HepG2 (cell line): ENCODE measurements at regions not wholly inside any gene's neighbourhood (a gene's known extent, or its start where the extent isn't known, plus 50 kb on each side); places are given as distances from the start of the nearest gene placed in this dataset.

Source experiments
- ATAC-seq: fragments of 200-7000 bp; cut with Tn5 transposase; 3 replicates; pipeline ENCODE4 v1.9.1; 2020; ENCODE audit warnings: mild to moderate bottlenecking, moderate library complexity
- BruUV-seq: library from RNA; stranded (reverse); fragments of 400-500 nt; replicated peaks from 2 replicates; lab custom pipeline; 2021; lab: Mats Ljungman, UMichigan
- CTCF ChIA-PET: fragments of 300-600 bp; formaldehyde crosslinking; extraction: SDS; loops from one replicate; lab custom pipeline; 2021; ENCODE audit warnings: low total read pairs, inconsistent platforms, low intra/inter-chr PET ratio; lab: Yijun Ruan, JAX
- POLR2A ChIA-PET: fragments of 350-600 bp; sonication (Branson Sonifier 250); formaldehyde crosslinking; loops from one replicate; lab custom pipeline; 2020; ENCODE audit warnings: antibody characterized with exemption, inconsistent platforms; lab: Yijun Ruan, JAX
- DNase-seq: peaks from one replicate; pipeline ENCODE4 v3.0.0-alpha.2; 2015; ENCODE audit warnings: low spot score
- FAIRE-seq: peaks from 3 replicates; lab custom pipeline; 2011; peaks lifted over from hg19 to GRCh38; lab: Jason Lieb, UNC
- H2AFZ ChIP-seq: one replicate; pipeline ENCODE4 v1.6.1; 2011; ENCODE audit warnings: low read length, inconsistent platforms
- H3K27ac ChIP-seq: fragments of 300-600 bp; 3 replicates; pipeline ENCODE4 v1.8.0; 2011; ENCODE audit warnings: mixed run types, mild to moderate bottlenecking, mixed read lengths, low read length, inconsistent platforms; ENCODE audit not compliant: insufficient read depth; ENCODE audit errors: extremely low read length
- H3K27me3 ChIP-seq, 2 experiments: fragments of 200-600 bp in 1 of 2; 2 replicates in 1 of 2; 3 replicates in 1 of 2; pipeline versions ENCODE4 v1.6.0 to v1.8.0; 2011; ENCODE audit warnings: low read length in 2 of 2, mild to moderate bottlenecking in 2 of 2, moderate library complexity in 2 of 2, inconsistent platforms in 1 of 2; ENCODE audit not compliant: insufficient read depth in 2 of 2, control insufficient read depth in 1 of 2
- H3K36me3 ChIP-seq, 2 experiments: fragments of 200-600 bp in 1 of 2; replicated peaks in 1 of 2; 2 replicates in 1 of 2; 3 replicates in 1 of 2; pipeline versions ENCODE4 v1.5.1 to v1.8.0; 2011; ENCODE audit warnings: low read length in 2 of 2, inconsistent platforms in 1 of 2; ENCODE audit not compliant: insufficient read depth in 2 of 2, control insufficient read depth in 1 of 2
- H3K4me1 ChIP-seq: 2 replicates; pipeline ENCODE4 v1.5.1; 2012; ENCODE audit warnings: low read length, inconsistent platforms; ENCODE audit not compliant: insufficient read depth
- H3K4me2 ChIP-seq: 2 replicates; pipeline ENCODE4 v1.6.0; 2011; ENCODE audit warnings: low read depth, low read length, inconsistent platforms
- H3K4me3 ChIP-seq, 3 experiments: fragments of 200-600 bp in 1 of 3; sonication (generic), shearing (Covaris generic) in 1 of 3; replicated peaks in 1 of 3; 2 replicates each; pipeline ENCODE4 v1.5.1; 2011 to 2016; ENCODE audit warnings: low read length in 3 of 3, inconsistent platforms in 2 of 3, low read depth in 2 of 3, mild to moderate bottlenecking in 2 of 3, control low read depth in 1 of 3, mixed read lengths in 1 of 3; ENCODE audit not compliant: insufficient read depth in 1 of 3
- H3K79me2 ChIP-seq: one replicate; pipeline ENCODE4 v1.6.1; 2011; ENCODE audit warnings: low read length, inconsistent platforms; ENCODE audit not compliant: insufficient read depth
- H3K9ac ChIP-seq: 2 replicates; pipeline ENCODE4 v1.6.0; 2011; ENCODE audit warnings: mild to moderate bottlenecking, low read depth, low read length, inconsistent platforms; ENCODE audit not compliant: insufficient read depth
- H3K9me3 ChIP-seq: 2 replicates; pipeline ENCODE4 v1.5.1; 2012; ENCODE audit warnings: mild to moderate bottlenecking, low read length
- H4K20me1 ChIP-seq: 2 replicates; pipeline ENCODE4 v1.6.0; 2011; ENCODE audit warnings: inconsistent platforms, mild to moderate bottlenecking, low read length, moderate library complexity; ENCODE audit not compliant: insufficient read depth
- ETV5 ChIP-seq: IDR thresholded peaks from 2 replicates; pipeline ENCODE4 v1.6.1; 2018; ENCODE audit warnings: missing biosample characterization, missing genetic modification reagents, inconsistent platforms, borderline replicate concordance
- JUNB ChIP-seq: sonication (generic); formaldehyde crosslinking; IDR thresholded peaks from 2 replicates; pipeline ENCODE4 v1.8.0; 2022; ENCODE audit warnings: missing genetic modification reagents, mild to moderate bottlenecking, borderline replicate concordance
- JUND ChIP-seq: sonication (generic); formaldehyde crosslinking; IDR thresholded peaks from 2 replicates; pipeline ENCODE4 v1.8.0; 2022; ENCODE audit warnings: mild to moderate bottlenecking, missing genetic modification reagents
- KDM4B ChIP-seq: sonication (generic); formaldehyde crosslinking; IDR thresholded peaks from 2 replicates; pipeline ENCODE4 v1.4.0; 2020; ENCODE audit warnings: missing genetic modification reagents
- PHF8 ChIP-seq: sonication (generic); formaldehyde crosslinking; IDR thresholded peaks from 2 replicates; pipeline ENCODE4 v1.5.0; 2020; ENCODE audit warnings: missing genetic modification reagents
- RNF2 ChIP-seq: fragments of 450-650 bp; conservative IDR thresholded peaks from 2 replicates; pipeline ENCODE4 v1.6.1; 2016; ENCODE audit warnings: low read depth
- TOPORS ChIP-seq: sonication (generic); formaldehyde crosslinking; IDR thresholded peaks from 2 replicates; pipeline ENCODE4 v1.8.0; 2023; ENCODE audit warnings: mild to moderate bottlenecking, missing genetic modification reagents
- ZNF24 ChIP-seq: fragments of 450-650 bp; IDR thresholded peaks from 2 replicates; pipeline ENCODE4 v1.6.1; 2017; ENCODE audit warnings: antibody characterized with exemption, mild to moderate bottlenecking
- ZNF672 ChIP-seq: sonication (generic); formaldehyde crosslinking; IDR thresholded peaks from 2 replicates; pipeline ENCODE4 v1.8.1; 2022; ENCODE audit warnings: missing genetic modification reagents
- ZNF7 ChIP-seq: IDR thresholded peaks from 2 replicates; pipeline ENCODE4 v1.6.1; 2016; ENCODE audit warnings: missing biosample characterization, missing genetic modification reagents
- ZNF746 ChIP-seq: sonication (generic); formaldehyde crosslinking; IDR thresholded peaks from 2 replicates; pipeline ENCODE4 v1.8.0; 2022; ENCODE audit warnings: mild to moderate bottlenecking, missing genetic modification reagents
- ZNF747 ChIP-seq: sonication (generic); formaldehyde crosslinking; IDR thresholded peaks from 2 replicates; pipeline ENCODE4 v1.8.1; 2023; ENCODE audit warnings: missing genetic modification reagents, mild to moderate bottlenecking, borderline replicate concordance
- WGBS: methylation state at CpG from one replicate; pipeline ENCODE4 v1.1.6; 2017; ENCODE audit warnings: low lambda C conversion rate; 5-methylcytosine and 5-hydroxymethylcytosine counted together
- in situ Hi-C: cut with HindIII; loops from 2 replicates; pipeline ENCODE4 v1.10.0; 2017; ENCODE audit warnings: low pct_unique_long_range_greater_than_20kb; ENCODE audit not compliant: extremely low pct_ligation_motif_present
- intact Hi-C: fragments of 100-400 bp; cut with micrococcal nuclease; formaldehyde crosslinking; loops from one replicate; pipeline ENCODE4 v1.10.0; 2022; ENCODE audit not compliant: unreplicated experiment
- TF ChIP-seq, protein P1 (sequence below): IDR thresholded peaks from 2 replicates; pipeline ENCODE4 v1.6.1; 2016; ENCODE audit warnings: missing genetic modification reagents, missing compliant biosample characterization
- TF ChIP-seq, protein P2 (sequence below): sonication (generic); formaldehyde crosslinking; conservative IDR thresholded peaks from 2 replicates; pipeline ENCODE4 v1.4.0; 2020; ENCODE audit warnings: missing genetic modification reagents

DNA sequence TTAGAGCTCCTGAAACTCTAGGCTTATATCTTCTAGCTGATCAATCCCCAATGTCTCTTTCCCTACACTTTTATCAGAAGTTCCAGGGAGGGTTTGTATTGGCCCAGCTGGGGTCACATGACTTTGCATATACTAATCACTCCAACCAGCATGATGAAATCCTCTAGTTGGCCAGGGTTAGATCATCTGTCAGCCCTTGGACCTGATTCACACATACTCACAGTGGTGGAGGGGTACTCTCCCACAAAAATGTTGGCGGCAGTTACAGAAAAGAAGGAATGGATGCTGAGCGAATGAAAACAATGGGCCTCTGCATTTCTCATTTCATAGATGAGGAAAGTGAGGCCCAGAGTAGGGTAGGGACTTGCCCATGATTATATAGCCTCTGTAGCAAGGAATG is 151.1 kb downstream of the PJA1 start:
- no CpG with 5 or more reads among the region's 2 CpGs for whole genome bisulfite sequencing
- Histone ChIP-seq H3K4me1 (no peaks in the 10 kb centered on the region), H3K27ac (no peak overlapping the region), H2AFZ (no peak overlapping the region), H3K4me3 (no peak overlapping the region), H3K36me3 (no peaks in the 10 kb centered on the region), H3K9me3 (no peaks in the 10 kb centered on the region), H3K9ac (no peak overlapping the region), H3K79me2 (no peaks in the 10 kb centered on the region), H3K27me3 (no peaks in the 10 kb centered on the region), H4K20me1 (no peaks in the 10 kb centered on the region), H3K4me2 (no peak overlapping the region)
- FAIRE-seq (no peak), ATAC-seq (no peak), DNase-seq (no peak)
- intact Hi-C loops (no loop called here), in situ Hi-C loops (no loop called here)
- TF ChIP-seq ETV5: no peak
- no peak for TF ChIP-seq ZNF672 (CRISPR knock-in tag)
- TF ChIP-seq, protein P1, sequence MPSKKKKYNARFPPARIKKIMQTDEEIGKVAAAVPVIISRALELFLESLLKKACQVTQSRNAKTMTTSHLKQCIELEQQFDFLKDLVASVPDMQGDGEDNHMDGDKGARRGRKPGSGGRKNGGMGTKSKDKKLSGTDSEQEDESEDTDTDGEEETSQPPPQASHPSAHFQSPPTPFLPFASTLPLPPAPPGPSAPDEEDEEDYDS (CRISPR knock-in tag): no peak
- TF ChIP-seq ZNF7 (CRISPR knock-in tag): no peak
- no peak for TF ChIP-seq ZNF747 (CRISPR knock-in tag)
- no peak for TF ChIP-seq PHF8 (CRISPR knock-in tag)
- TF ChIP-seq JUND (CRISPR knock-in tag): no peak
- TF ChIP-seq TOPORS: no peak
- no peak for TF ChIP-seq ZNF746 (CRISPR knock-in tag)
- TF ChIP-seq JUNB (CRISPR knock-in tag): no peak
- TF ChIP-seq, protein P2, sequence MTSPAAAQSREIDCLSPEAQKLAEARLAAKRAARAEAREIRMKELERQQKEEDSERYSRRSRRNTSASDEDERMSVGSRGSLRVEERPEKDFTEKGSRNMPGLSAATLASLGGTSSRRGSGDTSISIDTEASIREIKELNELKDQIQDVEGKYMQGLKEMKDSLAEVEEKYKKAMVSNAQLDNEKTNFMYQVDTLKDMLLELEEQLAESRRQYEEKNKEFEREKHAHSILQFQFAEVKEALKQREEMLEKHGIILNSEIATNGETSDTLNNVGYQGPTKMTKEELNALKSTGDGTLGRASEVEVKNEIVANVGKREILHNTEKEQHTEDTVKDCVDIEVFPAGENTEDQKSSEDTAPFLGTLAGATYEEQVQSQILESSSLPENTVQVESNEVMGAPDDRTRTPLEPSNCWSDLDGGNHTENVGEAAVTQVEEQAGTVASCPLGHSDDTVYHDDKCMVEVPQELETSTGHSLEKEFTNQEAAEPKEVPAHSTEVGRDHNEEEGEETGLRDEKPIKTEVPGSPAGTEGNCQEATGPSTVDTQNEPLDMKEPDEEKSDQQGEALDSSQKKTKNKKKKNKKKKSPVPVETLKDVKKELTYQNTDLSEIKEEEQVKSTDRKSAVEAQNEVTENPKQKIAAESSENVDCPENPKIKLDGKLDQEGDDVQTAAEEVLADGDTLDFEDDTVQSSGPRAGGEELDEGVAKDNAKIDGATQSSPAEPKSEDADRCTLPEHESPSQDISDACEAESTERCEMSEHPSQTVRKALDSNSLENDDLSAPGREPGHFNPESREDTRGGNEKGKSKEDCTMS: no peak
- TF ChIP-seq KDM4B: no peak
- no peak for TF ChIP-seq ZNF24
- TF ChIP-seq RNF2: no peak
- no TSS peak for BruUV-seq
- ChIA-PET CTCF (no interaction called here), POLR2A (no interaction called here)
